ENCODE measurements at regions not wholly inside any gene's neighbourhood (a gene's known extent, or its start where the extent isn't known, plus 50 kb on each side); places are given as distances from the start of the nearest gene placed in this dataset.

- Histone ChIP-seq H3K4me3 (ENCODE audit: low read depth, low read length) (no peak overlapping the region), H3K27ac (ENCODE audit: low read depth, low read length) (no peak overlapping the region), H3K27me3 (ENCODE audit: control insufficient read depth, insufficient read depth, low read length) (peaks cover 12% of the 10 kb centered on the region), H3K9me3 (ENCODE audit: control insufficient read depth, insufficient read depth, low read length) (no peaks in the 10 kb centered on the region)
- TF ChIP-seq CTCF (IDR thresholded peaks at IDR 0.05; ENCODE audit: low read depth, low read length) = no peak
- DNase-seq (ENCODE audit: low read depth, low spot score) = no peak
- ChIA-PET CTCF (no interaction called here), POLR2A (no interaction called here)
Observed at GRCh38 chr11:115890500-115890899, 386.3 kb upstream of the CADM1 start.

- peaks cover 12% of the 10 kb centered on the region for H3K27me3 ChIP-seq (ENCODE audit: control insufficient read depth, insufficient read depth, low read length)
- no peaks in the 10 kb centered on the region for H3K9me3 ChIP-seq (ENCODE audit: control insufficient read depth, insufficient read depth, low read length)
- TF ChIP-seq CTCF (IDR thresholded peaks at IDR 0.05; ENCODE audit: low read depth, low read length) = no peak
- ChIA-PET CTCF (no interaction called here), POLR2A (no interaction called here)
- no peak overlapping the region for H3K27ac ChIP-seq (ENCODE audit: low read depth, low read length)
- H3K4me3 ChIP-seq (ENCODE audit: low read depth, low read length) = no peak overlapping the region
- no peak for DNase-seq (ENCODE audit: low read depth, low spot score)
Observed at GRCh38 chr11:115889712-115890111, 385.5 kb upstream of the CADM1 start.

- DNase-seq (ENCODE audit: low read depth, low spot score) = no peak
- Histone ChIP-seq H3K27me3 (ENCODE audit: control insufficient read depth, insufficient read depth, low read length) (peaks cover 15% of the 10 kb centered on the region), H3K9me3 (ENCODE audit: control insufficient read depth, insufficient read depth, low read length) (no peaks in the 10 kb centered on the region), H3K27ac (ENCODE audit: low read depth, low read length) (no peak overlapping the region), H3K4me3 (ENCODE audit: low read depth, low read length) (no peak overlapping the region)
- CTCF ChIA-PET = no interaction called here
- POLR2A ChIA-PET = no interaction called here
- TF ChIP-seq CTCF (IDR thresholded peaks at IDR 0.05; ENCODE audit: low read depth, low read length) = no peak
Observed at GRCh38 chr11:115887727-115888126, 383.5 kb upstream of the CADM1 start.

- POLR2A ChIA-PET = no interaction called here
- H3K27me3 ChIP-seq (ENCODE audit: control insufficient read depth, insufficient read depth, low read length) = peaks cover 15% of the 10 kb centered on the region
- CTCF ChIA-PET = no interaction called here
- H3K4me3 ChIP-seq (ENCODE audit: low read depth, low read length) = no peak overlapping the region
- no peak for TF ChIP-seq CTCF (IDR thresholded peaks at IDR 0.05; ENCODE audit: low read depth, low read length)
- DNase-seq (ENCODE audit: low read depth, low spot score) = no peak
- H3K9me3 ChIP-seq (ENCODE audit: control insufficient read depth, insufficient read depth, low read length) = no peaks in the 10 kb centered on the region
- no peak overlapping the region for H3K27ac ChIP-seq (ENCODE audit: low read depth, low read length)
Observed at GRCh38 chr11:115887316-115887715, 383.1 kb upstream of the CADM1 start.

- TF ChIP-seq CTCF (IDR thresholded peaks at IDR 0.05; ENCODE audit: low read depth, low read length) = no peak
- POLR2A ChIA-PET = no interaction called here
- no peaks in the 10 kb centered on the region; the same call in 1 of the 2 replicates for H3K9me3 ChIP-seq (ENCODE audit: control insufficient read depth, insufficient read depth, low read length)
- H3K4me3 ChIP-seq (ENCODE audit: low read depth, low read length) = no peak overlapping the region
- DNase-seq (ENCODE audit: low read depth, low spot score) = no peak
- no peak overlapping the region for H3K27ac ChIP-seq (ENCODE audit: low read depth, low read length)
- H3K27me3 ChIP-seq (ENCODE audit: control insufficient read depth, insufficient read depth, low read length) = peaks cover 15% of the 10 kb centered on the region
- CTCF ChIA-PET = no interaction called here
Observed at GRCh38 chr11:115886422-115886733, 382.2 kb upstream of the CADM1 start.
